ENCODE measurements at regions not wholly inside any gene's neighbourhood (a gene's known extent, or its start where the extent isn't known, plus 50 kb on each side); places are given as distances from the start of the nearest gene placed in this dataset.

GRCh38 chr5:166401391-166401790 lies 1890.1 kb upstream of the WWC1 start:
- CTCF ChIA-PET, result interaction anchor here (1.9 kb wide), 1 partner anchor 11 kb away, joined by 8 read pairs; no protein-coding TSS in a partner anchor
- H3K79me2 ChIP-seq (ENCODE audit: control insufficient read depth, insufficient read depth, low read length), result no peaks in the 10 kb centered on the region
- H4K20me1 ChIP-seq (ENCODE audit: control insufficient read depth, insufficient read depth), result no peaks in the 10 kb centered on the region
- no peak overlapping the region for H3K4me3 ChIP-seq
- no peak overlapping the region for H3K27ac ChIP-seq (ENCODE audit: control insufficient read depth, insufficient read depth)
- SMC1A ChIA-PET (ENCODE audit: uncharacterized antibody, unreplicated experiment), result no interaction called here
- DNase-seq (ENCODE audit: low read depth, low spot score) (no peak), ATAC-seq (no peak), FAIRE-seq (no peak)
- H3K36me3 ChIP-seq (ENCODE audit: control insufficient read depth in 2 of 2, insufficient read depth in 2 of 2, low read length in 1 of 2), result no peaks in the 10 kb centered on the region
- RAD21 ChIA-PET (ENCODE audit: unreplicated experiment), result no interaction called here
- POLR2A ChIA-PET, result no interaction called here
- H3K9me3 ChIP-seq (replicated peaks; ENCODE audit: control insufficient read depth, insufficient read depth, low read length), result no peaks in the 10 kb centered on the region
- H3K9ac ChIP-seq (ENCODE audit: control insufficient read depth, insufficient read depth, low read length), result no peak overlapping the region
- intact Hi-C loops (cut with micrococcal nuclease; ENCODE audit: unreplicated experiment) (no loop called here), in situ Hi-C loops (cut with MboI) (no loop called here)
- no peak overlapping the region for H3K4me2 ChIP-seq (ENCODE audit: control insufficient read depth, insufficient read depth)
- WGBS (ENCODE audit: insufficient coverage, insufficient replicate concordance, low lambda C conversion rate, missing lambda C conversion rate), result 30% methylated on average over 4 of the region's 4 CpGs
- no peak overlapping the region for H2AFZ ChIP-seq (ENCODE audit: control insufficient read depth, low read depth, low read length)
- TF ChIP-seq E4F1 (IDR thresholded peaks at IDR 0.05; ENCODE audit: borderline replicate concordance, partially characterized antibody), result no peak
- no peak for TF ChIP-seq ATF3 (IDR thresholded peaks at IDR 0.05; ENCODE audit: borderline replicate concordance, extremely low read depth, low read depth, low read length)
- no peak for TF ChIP-seq USF2 (IDR thresholded peaks at IDR 0.05; ENCODE audit: borderline replicate concordance, low read depth, low read length)
- TF ChIP-seq PAX5 (IDR thresholded peaks at IDR 0.05; ENCODE audit: borderline replicate concordance, low read depth, low read length), result no peak
- TF ChIP-seq YY1 (IDR thresholded peaks at IDR 0.05; ENCODE audit: low read depth, low read length), result no peak
- TF ChIP-seq PKNOX1 (IDR thresholded peaks at IDR 0.05), result no peak
- TF ChIP-seq CBX5 (IDR thresholded peaks at IDR 0.05; ENCODE audit: low read depth), result no peak
- TF ChIP-seq ASH2L (IDR thresholded peaks at IDR 0.05; ENCODE audit: borderline replicate concordance, low read depth), result no peak
- no peaks in the 10 kb centered on the region for H3K27me3 ChIP-seq (replicated peaks in 1 of 2; ENCODE audit: control insufficient read depth in 2 of 2, insufficient read depth in 2 of 2, low read length in 1 of 2)
- no peaks in the 10 kb centered on the region for H3K4me1 ChIP-seq (ENCODE audit: control insufficient read depth, insufficient read depth, low read length)
- BruUV-seq (replicated peaks), result no TSS peak

All from GM12878 (cell line).